Skin of body (tissue), 1 donor: ENCODE measurements at regions not wholly inside any gene's neighbourhood (a gene's known extent, or its start where the extent isn't known, plus 50 kb on each side); places are given as distances from the start of the nearest gene placed in this dataset.
"Not testable (repeated sequence)": the region's sequence is repeated elsewhere in the genome, so short reads cannot be mapped to it uniquely, and the experiment has no call there.

Experiments used
- DNase-seq: peaks from one replicate; lab custom pipeline; 2025; lab: John Stamatoyannopoulos, UW

GRCh38 chr4:111391829-111392228 is 753.4 kb upstream of the FAM241A start:
- peak; percentile 61 for DNase-seq

DNA sequence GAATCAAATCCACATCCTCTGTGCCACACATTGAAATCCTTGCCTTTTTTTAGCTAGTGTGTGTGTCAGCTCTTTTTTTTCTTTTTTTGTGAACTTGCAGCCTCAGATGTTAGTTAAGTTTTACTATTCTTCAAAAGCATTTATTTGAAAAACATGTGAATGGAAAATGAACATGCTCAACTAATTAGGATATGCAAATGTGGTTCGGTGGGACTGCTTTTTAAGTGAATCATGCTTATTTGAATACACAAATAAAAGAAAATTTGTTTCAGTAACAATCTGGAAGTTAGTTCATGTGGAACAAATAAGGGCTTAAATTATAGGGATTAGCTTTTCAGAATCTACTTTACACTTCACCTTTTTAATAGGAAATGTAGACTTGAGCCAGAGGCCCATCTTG is 751.5 kb upstream of the FAM241A start:
- DNase-seq: peak; percentile 81

DNA sequence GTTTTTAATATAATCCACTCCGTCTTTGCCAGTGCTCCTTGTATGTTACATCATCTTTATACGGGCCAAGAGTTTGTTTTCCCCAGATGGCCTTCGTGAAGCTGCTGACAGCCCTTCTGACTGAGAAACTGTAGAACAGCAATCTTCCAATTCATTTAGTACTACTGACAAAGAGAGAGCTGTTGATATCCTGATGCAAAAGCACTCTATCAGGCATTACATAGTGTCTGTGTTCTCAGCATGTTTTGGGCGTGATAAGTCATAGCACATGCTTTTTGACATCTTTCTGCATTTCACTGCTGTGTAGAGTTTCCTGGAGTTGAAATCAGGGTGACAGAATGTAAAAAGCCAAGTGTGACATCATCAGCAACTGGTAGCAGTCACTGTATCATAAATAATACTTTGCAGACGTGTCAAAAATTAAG is 746.3 kb upstream of the FAM241A start:
- DNase-seq: peak; percentile 98

DNA sequence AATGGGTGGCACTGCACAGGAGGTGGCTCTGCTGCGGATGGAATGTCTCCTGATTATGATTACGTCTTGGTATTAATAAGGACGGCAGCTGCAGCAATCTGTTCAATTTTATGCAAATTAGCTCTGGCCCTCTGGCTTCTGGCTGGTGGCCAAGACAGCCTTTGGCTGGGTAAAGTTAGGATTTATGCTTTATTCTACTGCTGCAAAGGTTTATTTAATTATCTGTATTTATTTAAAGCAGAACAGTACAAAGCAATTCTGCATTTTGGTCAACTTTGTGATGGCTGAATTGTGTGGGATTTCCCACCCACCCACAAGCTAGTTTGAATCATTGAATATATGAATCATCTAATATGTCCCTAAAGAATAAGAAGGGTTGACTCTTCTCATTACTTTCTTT is 745.6 kb upstream of the FAM241A start:
- peak; percentile 19 for DNase-seq

DNA sequence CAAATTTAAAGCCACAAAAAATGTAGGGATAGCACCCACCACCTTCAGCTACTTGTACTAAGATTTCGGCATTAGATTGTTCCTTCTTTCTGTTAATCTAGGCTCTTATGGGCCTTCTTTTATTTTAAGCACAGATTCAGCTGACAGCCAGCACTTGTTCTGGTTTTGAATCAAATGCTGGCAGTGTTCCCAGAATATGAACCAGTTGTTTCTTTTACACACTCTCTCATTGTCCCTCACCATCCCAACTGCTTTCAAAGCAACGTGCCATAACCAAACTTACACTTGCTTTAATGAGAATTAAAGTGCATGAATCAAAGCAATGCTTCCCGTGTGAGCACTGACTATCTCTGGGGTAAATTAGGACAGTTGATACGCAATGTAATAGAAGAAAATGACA is 744.5 kb upstream of the FAM241A start:
- peak; percentile 62 for DNase-seq

DNA sequence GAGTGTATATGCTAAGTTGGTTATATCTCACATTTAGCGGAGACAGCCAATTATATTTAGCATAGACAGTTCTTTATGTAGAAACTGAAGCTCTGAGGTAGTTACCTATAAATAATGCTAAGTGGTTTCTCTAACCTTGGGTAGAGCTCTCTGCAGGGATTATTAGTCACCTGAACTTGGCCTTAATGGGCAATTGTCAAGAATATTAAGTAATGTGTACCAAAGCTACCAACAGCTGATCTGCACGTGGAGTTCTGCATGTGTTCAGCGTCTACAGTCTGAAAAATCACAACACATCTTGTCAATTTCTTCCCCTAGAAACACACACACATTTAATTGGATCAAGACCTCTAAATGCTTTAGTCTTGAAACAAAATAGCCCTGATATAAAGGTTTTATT is 740.6 kb upstream of the FAM241A start:
- peak; percentile 30 for DNase-seq

DNA sequence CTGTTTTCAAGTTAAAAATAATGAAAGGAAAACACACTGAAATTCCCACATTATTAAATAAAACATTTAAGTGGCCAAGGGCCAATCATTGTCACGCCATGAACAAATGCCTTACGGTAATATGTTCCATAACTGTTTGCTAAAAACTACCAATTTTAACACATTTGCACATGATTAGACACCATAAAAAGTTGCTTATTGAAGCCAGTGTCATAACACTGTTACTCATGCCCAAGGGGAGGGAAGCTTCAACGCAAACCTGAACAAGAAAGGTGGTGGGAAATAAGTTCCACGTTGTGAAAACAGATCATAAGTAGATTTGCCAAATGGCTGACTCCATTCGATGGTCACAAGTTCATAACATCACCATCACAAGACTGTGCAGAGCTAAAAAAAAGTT is 739.3 kb upstream of the FAM241A start:
- DNase-seq: peak; percentile 51

DNA sequence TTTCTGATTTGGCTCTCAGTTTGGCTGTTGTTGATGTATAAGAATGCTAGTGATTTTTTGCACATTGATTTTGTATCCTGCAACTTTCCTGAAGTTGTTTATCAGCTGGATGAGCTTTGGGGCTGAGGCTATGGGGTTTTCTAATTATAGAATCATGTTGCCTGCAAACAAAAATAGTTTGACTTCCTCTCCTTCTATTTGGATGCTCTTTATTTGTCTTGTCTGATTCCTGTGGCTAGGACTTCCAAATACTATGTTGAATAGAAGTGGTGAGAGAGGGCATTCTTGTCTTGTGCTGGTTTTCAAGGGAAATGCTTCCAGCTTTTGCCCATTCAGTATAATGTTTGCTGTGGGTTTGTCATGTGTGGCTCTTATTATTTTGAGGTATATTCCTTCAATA is 734.7 kb upstream of the FAM241A start:
- DNase-seq: no peak

DNA sequence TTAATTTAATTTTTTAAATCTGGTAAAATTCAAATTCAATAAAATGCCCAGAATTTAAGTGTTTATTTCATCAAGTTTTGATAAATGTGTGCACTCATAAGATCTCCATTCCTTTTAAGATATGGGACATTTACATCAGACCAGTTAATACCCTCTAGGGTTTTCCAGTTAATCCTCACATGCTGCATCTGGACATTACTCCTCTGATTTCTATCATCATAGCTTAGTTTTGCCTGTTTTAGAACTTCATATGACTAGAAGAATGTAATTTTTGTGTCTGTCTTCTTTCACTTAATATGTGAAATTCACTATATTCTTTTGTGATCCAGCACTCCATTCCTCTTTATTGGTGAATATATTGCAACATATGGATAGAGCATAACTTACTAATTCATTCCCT is 727.7 kb upstream of the FAM241A start:
- DNase-seq: no peak

GRCh38 chr4:111433441-111433840 is 711.8 kb upstream of the FAM241A start:
- no peak for DNase-seq

DNA sequence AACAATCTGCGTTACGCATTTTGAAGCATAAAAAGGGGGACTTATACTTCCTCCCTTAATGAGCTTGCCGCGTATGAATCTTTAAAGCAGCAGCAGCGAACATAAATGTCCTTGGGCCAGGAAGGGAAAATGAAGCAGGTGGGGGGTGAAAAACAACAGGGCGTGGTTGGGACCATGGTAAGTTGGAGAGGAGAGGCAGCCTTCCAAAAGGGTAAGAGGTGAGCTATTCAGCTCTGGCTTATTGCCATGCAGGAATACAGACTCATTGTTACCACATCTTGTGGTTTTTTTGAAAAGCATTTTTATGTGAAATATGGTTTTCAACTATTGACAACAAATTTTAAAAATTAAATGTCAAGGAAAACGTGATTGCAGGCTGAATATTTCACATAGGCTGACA is 710.7 kb upstream of the FAM241A start:
- DNase-seq: no peak

DNA sequence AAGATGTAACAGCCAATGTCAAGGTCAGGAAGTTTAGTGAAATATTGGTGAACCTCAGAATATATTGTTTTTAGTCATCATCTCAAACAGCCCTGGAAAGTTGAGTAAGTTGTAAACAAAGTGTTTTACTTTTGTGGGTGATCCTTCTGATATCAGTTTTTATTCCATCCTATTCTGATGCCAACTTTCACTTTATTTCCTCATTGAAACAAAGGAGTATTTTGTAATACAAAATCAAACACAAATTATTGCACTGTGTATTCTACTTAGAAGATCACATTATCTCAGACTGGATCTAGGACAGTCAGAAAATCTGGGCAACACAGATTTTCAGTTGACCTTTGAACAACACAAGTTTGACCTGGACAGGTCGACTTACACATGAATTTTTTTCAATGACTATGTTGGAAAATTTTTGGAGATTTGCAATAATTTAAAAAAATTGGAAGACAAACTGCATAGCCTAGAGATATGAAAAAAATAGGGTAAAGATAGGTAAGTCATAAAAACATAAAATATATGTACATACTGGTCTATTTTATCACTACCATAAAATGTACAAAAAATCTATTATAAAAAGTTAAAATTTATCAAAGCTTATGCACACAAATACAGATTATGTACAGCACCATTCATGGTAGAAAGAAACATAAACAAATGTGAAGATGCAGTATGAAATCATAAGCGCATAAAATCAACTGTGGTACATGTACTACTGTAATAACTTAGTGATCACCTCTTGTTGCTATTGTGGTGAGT is 709.1 kb upstream of the FAM241A start:
- DNase-seq: no peak

DNA sequence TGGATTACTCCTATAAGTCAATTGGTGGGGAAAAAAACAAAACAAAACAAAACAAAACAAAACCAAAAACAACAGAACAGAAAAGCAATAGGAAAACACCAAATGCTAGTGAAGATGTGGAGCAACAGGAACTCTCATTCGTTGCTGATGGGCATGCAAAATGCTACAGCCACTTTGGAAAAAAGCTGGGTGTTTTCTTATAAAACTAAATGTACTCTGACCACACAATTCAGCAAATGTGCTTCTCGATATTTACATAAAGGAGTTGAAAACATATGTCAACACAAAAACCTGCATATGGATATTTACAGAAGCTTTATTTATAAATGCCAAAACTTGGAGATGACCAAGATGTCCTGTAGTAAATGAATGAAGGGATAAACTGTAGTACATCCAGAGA is 703.6 kb upstream of the FAM241A start:
- no peak for DNase-seq

- DNase-seq: not testable (repeated sequence)
Measured at GRCh38 chr4:111444836-111445235, 700.4 kb upstream of the FAM241A start.

DNA sequence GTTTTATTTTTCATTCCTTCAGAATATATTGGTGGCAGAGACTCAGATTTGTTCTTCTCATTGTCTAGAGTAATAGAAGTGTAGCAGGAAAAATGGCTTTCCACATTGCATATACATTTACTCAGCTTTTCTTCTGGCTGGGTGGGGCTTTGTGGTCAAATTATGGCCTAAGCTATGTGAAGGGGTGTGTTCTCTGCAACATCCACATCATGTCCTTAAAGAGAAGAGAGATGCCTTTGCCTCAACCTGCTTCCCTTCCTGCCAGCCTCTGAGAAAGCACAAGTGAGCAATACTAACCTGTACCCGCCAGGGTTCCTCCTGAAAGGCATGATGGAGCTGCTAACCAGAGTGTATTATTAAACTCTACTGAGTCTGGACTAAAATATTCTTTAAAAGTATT is 695.6 kb upstream of the FAM241A start:
- no peak for DNase-seq

DNA sequence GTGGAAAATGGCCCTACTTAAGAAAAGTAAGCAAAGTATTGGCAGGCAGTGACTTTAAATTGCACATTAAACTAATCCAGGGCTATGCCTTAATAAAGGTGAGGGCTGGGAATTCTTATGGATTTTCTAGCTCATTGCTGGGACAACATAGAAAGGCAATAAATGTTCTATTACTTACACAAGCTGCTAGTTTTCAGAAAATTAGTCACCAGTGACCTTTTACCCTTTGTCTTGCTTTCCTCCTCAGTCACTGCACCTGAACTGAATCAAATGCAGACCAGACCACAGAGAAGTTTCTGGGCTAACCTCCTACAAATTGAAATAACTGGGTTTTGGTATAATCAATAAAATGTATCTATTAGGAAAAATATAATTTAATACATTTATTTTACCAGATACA is 694.4 kb upstream of the FAM241A start:
- no peak for DNase-seq

DNA sequence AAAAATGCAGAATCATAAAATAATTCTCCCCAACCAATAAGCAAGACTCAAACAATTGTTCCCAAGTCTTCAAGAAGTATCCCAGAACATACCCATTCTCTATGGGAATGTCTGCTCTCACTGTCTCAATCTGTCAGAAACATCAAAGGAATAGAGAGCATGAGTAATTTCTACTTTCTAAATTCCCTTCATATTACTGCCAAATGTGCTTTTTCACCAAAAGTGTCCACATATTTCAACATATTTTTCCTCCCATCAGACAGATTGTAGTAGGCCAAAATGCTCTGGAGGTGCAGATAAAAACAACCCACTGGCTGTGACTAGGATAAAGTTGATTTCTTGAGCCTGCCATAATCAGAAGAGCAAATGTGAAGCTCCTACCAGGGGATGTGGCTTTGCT is 692.0 kb upstream of the FAM241A start:
- no peak for DNase-seq

DNA sequence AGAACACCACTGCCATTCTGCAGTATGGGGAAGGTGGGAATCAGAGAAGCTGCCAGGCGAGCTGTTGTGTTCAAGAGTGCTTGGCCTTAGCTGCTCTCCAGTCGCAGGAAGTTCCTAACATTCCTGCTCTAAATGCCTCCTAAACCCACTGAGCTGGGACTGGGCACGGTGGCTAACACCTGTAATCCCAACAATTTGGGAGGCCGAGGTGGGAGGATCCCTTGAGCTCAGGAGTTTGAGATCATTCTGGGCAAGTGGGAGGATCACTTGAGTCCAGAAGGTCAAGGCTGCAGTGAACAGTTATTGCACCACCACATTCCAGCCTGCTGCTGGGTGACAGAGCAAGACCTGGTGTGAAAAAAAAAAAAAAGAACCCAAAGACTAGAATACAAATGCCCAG is 690.3 kb upstream of the FAM241A start:
- no peak for DNase-seq

GRCh38 chr4:111464251-111465045 is 680.8 kb upstream of the FAM241A start:
- DNase-seq: no peak

DNA sequence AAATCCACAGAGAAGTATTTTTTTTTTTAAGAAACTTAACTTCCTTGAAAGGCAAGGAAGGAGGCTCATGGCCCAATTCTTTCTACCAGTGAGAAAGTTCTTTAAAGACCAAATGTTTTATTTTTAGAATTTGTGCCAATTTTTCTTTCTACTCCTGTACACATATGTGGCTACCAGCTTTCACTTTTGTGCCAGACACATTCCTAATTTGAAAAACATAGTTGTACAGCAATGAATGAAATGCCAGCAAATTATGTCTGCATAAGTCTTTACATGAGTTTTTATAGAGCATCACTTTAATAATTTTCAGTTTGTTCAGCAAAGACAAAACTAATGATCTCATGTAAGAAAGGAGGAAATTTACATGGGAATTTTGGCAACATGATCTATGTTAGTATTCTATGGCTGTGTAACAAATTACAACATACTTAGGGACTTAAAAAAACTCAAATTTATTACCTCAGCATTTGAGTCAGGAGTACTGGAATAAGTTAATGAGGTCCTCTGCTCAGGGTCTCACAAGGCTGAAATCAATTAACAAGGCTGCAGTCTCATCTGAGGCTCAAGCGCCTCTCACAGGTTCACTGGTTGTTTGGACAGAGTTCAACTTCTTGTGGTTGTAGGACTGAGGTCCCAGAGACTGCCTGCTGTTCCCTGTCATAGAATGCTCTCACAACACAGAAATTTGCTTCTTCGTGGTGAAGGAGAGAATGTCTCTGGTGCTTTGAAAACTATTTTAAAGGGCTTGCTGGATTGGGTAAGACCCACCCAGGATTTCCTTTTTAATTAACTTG is 678.2 kb upstream of the FAM241A start:
- no peak for DNase-seq

- DNase-seq: peak; percentile 3
Measured at GRCh38 chr4:111475001-111475400, 670.3 kb upstream of the FAM241A start.

- no peak for DNase-seq
Measured at GRCh38 chr4:111475666-111476065, 669.6 kb upstream of the FAM241A start.
